ENCODE measurements at regions not wholly inside any gene's neighbourhood (a gene's known extent, or its start where the extent isn't known, plus 50 kb on each side); places are given as distances from the start of the nearest gene placed in this dataset.
A peak's percentile ranks its signal among the peaks of the same experiment; 100 is the strongest.

GRCh38 chr1:244316986-244317655, 134.6 kb downstream of the ADSS2 start:
- no peak for TF ChIP-seq CTCF (IDR thresholded peaks at IDR 0.05; ENCODE audit: low read depth, low read length)
- H3K9me3 ChIP-seq (ENCODE audit: low read depth), result no peaks in the 10 kb centered on the region
- H3K27me3 ChIP-seq, result no peaks in the 10 kb centered on the region
- H3K36me3 ChIP-seq, result no peaks in the 10 kb centered on the region
- H3K4me3 ChIP-seq, result no peak overlapping the region
- H3K4me1 ChIP-seq (ENCODE audit: low read depth), result no peaks in the 10 kb centered on the region
- no peak for DNase-seq (ENCODE audit: low read depth in 1 of 2, low spot score in 1 of 2)
- H3K27ac ChIP-seq, result no peak overlapping the region

- no peaks in the 10 kb centered on the region for H3K4me1 ChIP-seq (ENCODE audit: low read depth)
- no peak for TF ChIP-seq CTCF (IDR thresholded peaks at IDR 0.05; ENCODE audit: low read depth, low read length)
- H3K27me3 ChIP-seq, result no peaks in the 10 kb centered on the region
- H3K4me3 ChIP-seq, result no peak overlapping the region
- H3K9me3 ChIP-seq (ENCODE audit: low read depth), result no peaks in the 10 kb centered on the region
- H3K36me3 ChIP-seq, result no peaks in the 10 kb centered on the region
- DNase-seq (ENCODE audit: low read depth in 1 of 2, low spot score in 1 of 2), result no peak
- no peak overlapping the region for H3K27ac ChIP-seq
Observed at GRCh38 chr1:244318078-244318477, 133.6 kb downstream of the ADSS2 start.

- Histone ChIP-seq H3K4me3 (no peak overlapping the region), H3K9me3 (ENCODE audit: low read depth) (no peaks in the 10 kb centered on the region), H3K36me3 (no peaks in the 10 kb centered on the region), H3K4me1 (ENCODE audit: low read depth) (no peaks in the 10 kb centered on the region), H3K27ac (no peak overlapping the region), H3K27me3 (no peaks in the 10 kb centered on the region)
- no peak for DNase-seq (ENCODE audit: low read depth in 1 of 2, low spot score in 1 of 2)
- TF ChIP-seq CTCF (IDR thresholded peaks at IDR 0.05; ENCODE audit: low read depth, low read length), result no peak
Observed at GRCh38 chr1:244318512-244318911, 133.2 kb downstream of the ADSS2 start.

- Histone ChIP-seq H3K4me1 (ENCODE audit: low read depth) (no peaks in the 10 kb centered on the region), H3K4me3 (no peak overlapping the region), H3K27ac (no peak overlapping the region), H3K27me3 (no peaks in the 10 kb centered on the region), H3K36me3 (no peaks in the 10 kb centered on the region), H3K9me3 (ENCODE audit: low read depth) (no peaks in the 10 kb centered on the region)
- TF ChIP-seq CTCF (IDR thresholded peaks at IDR 0.05; ENCODE audit: low read depth, low read length), result no peak
- peak in 1 of 2 donors; percentile 80 for DNase-seq (ENCODE audit: low read depth in 1 of 2, low spot score in 1 of 2)
Observed at GRCh38 chr1:244319283-244320132, 132.2 kb downstream of the ADSS2 start.

GRCh38 chr1:244322181-244322580, 129.5 kb downstream of the ADSS2 start:
- H3K27me3 ChIP-seq, result no peaks in the 10 kb centered on the region
- H3K36me3 ChIP-seq, result no peaks in the 10 kb centered on the region
- no peak overlapping the region for H3K4me3 ChIP-seq
- H3K9me3 ChIP-seq (ENCODE audit: low read depth), result no peaks in the 10 kb centered on the region
- no peak for DNase-seq (ENCODE audit: low read depth in 1 of 2, low spot score in 1 of 2)
- no peaks in the 10 kb centered on the region for H3K4me1 ChIP-seq (ENCODE audit: low read depth)
- no peak overlapping the region for H3K27ac ChIP-seq
- no peak for TF ChIP-seq CTCF (IDR thresholded peaks at IDR 0.05; ENCODE audit: low read depth, low read length)
